K562 (cell line): ENCODE measurements at regions not wholly inside any gene's neighbourhood (a gene's known extent, or its start where the extent isn't known, plus 50 kb on each side); places are given as distances from the start of the nearest gene placed in this dataset.

Experiments
- ATAC-seq: fragments of 200-7000 bp; cut with Tn5 transposase; 3 replicates; pipeline ENCODE4 v1.9.1; 2020; ENCODE audit warnings: moderate library complexity
- BruUV-seq: library from RNA; stranded (reverse); fragments of 400-500 nt; replicated peaks from 2 replicates; lab custom pipeline; 2021; lab: Mats Ljungman, UMichigan
- CTCF ChIA-PET: fragments of 300-600 bp; formaldehyde crosslinking; extraction: SDS; loops from one replicate; lab custom pipeline; 2021; ENCODE audit warnings: low intra/inter-chr PET ratio; lab: Yijun Ruan, JAX
- POLR2A ChIA-PET: fragments of 300-600, 350-650 bp; sonication (Branson Sonifier 250); formaldehyde crosslinking; extraction: SDS; loops from one replicate; lab custom pipeline; 2021; ENCODE audit warnings: antibody characterized with exemption, inconsistent platforms; lab: Yijun Ruan, JAX
- DNase-seq, 4 experiments: peaks; one replicate each; pipeline versions ENCODE4 v3.0.0 to v3.0.0-alpha.2; 2011 to 2018; ENCODE audit warnings: low spot score in 3 of 4, mixed read lengths in 3 of 4; ENCODE audit errors: extremely low read depth in 1 of 4
- FAIRE-seq: peaks from 2 replicates; lab custom pipeline; 2011; peaks lifted over from hg19 to GRCh38; lab: Jason Lieb, UNC
- H2AFZ ChIP-seq: 2 replicates; pipeline ENCODE4 v1.6.0; 2011; ENCODE audit warnings: low read depth, low read length, control low read depth, inconsistent platforms
- H3K27ac ChIP-seq: fragments of 200-600 bp; 3 replicates; pipeline ENCODE4 v1.8.0; 2011; ENCODE audit warnings: low read depth, mild to moderate bottlenecking, control low read depth, inconsistent platforms, low read length, moderate library complexity, mixed read lengths; ENCODE audit errors: extremely low read depth
- H3K27me3 ChIP-seq, 2 experiments: fragments of 300-600 bp in 1 of 2; 2 replicates in 1 of 2; 3 replicates in 1 of 2; pipeline versions ENCODE4 v1.6.0 to v1.8.0; 2011; ENCODE audit warnings: inconsistent platforms in 2 of 2, low read length in 2 of 2, mild to moderate bottlenecking in 1 of 2, mixed read lengths in 1 of 2, moderate library complexity in 1 of 2; ENCODE audit not compliant: control insufficient read depth in 2 of 2, insufficient read depth in 2 of 2
- H3K36me3 ChIP-seq: fragments of 300-600 bp; 3 replicates; pipeline ENCODE4 v1.8.0; 2011; ENCODE audit warnings: mild to moderate bottlenecking, low read length, inconsistent platforms; ENCODE audit not compliant: control insufficient read depth, insufficient read depth
- H3K4me1 ChIP-seq, 2 experiments: fragments of 200-600 bp in 1 of 2; replicated peaks in 1 of 2; 2 replicates in 1 of 2; 3 replicates in 1 of 2; pipeline versions ENCODE4 v1.5.1 to v1.8.0; 2011; ENCODE audit warnings: inconsistent platforms in 2 of 2, low read length in 2 of 2, mild to moderate bottlenecking in 1 of 2, mixed read lengths in 1 of 2, moderate library complexity in 1 of 2; ENCODE audit not compliant: control insufficient read depth in 2 of 2, insufficient read depth in 2 of 2
- H3K4me2 ChIP-seq: 2 replicates; pipeline ENCODE4 v1.6.1; 2011; ENCODE audit warnings: low read length, control low read depth, inconsistent platforms, mixed read lengths; ENCODE audit not compliant: insufficient read depth
- H3K4me3 ChIP-seq: fragments of 200-600 bp; sonication (generic), shearing (Covaris generic); 2 replicates; pipeline ENCODE4 v1.5.1; 2016; ENCODE audit warnings: control low read depth, inconsistent platforms
- H3K79me2 ChIP-seq: fragments of 200-600 bp; 3 replicates; pipeline ENCODE4 v1.8.0; 2011; ENCODE audit warnings: low read length, inconsistent platforms; ENCODE audit not compliant: control insufficient read depth, insufficient read depth
- H3K9ac ChIP-seq, 2 experiments: 2 replicates each; pipeline versions ENCODE4 v1.6.0 to v1.6.1; 2011; ENCODE audit warnings: low read depth in 2 of 2, low read length in 2 of 2, control low read depth in 1 of 2, inconsistent platforms in 1 of 2, mild to moderate bottlenecking in 1 of 2, mixed read lengths in 1 of 2; ENCODE audit not compliant: insufficient read depth in 1 of 2
- H3K9me1 ChIP-seq: one replicate; pipeline ENCODE4 v1.6.0; 2011; ENCODE audit warnings: inconsistent platforms, mild to moderate bottlenecking, low read length, moderate library complexity; ENCODE audit not compliant: control insufficient read depth, insufficient read depth
- H3K9me3 ChIP-seq: replicated peaks from 2 replicates; pipeline ENCODE4 v1.5.1; 2011; ENCODE audit warnings: low read depth, low read length, inconsistent platforms; ENCODE audit not compliant: control insufficient read depth, insufficient read depth
- H4K20me1 ChIP-seq: replicated peaks from 2 replicates; pipeline ENCODE4 v1.6.1; 2011; ENCODE audit warnings: low read length, inconsistent platforms, mixed read lengths; ENCODE audit not compliant: control insufficient read depth, insufficient read depth
- CHD1 ChIP-seq: fragments of 200-600 bp; sonication (generic); IDR thresholded peaks from one replicate; pipeline ENCODE4 v1.6.1; 2012; ENCODE audit warnings: mild to moderate bottlenecking, moderate library complexity, low read length, inconsistent platforms
- HMGN3 ChIP-seq: IDR thresholded peaks from 2 replicates; pipeline ENCODE4 v1.6.1; 2011; ENCODE audit warnings: borderline replicate concordance, low read depth, mild to moderate bottlenecking, mixed read lengths, low read length; ENCODE audit not compliant: insufficient read length; ENCODE audit errors: extremely low read depth
- NFYB ChIP-seq: IDR thresholded peaks from 2 replicates; pipeline ENCODE4 v1.6.1; 2011; ENCODE audit warnings: mild to moderate bottlenecking, moderate library complexity; ENCODE audit not compliant: insufficient read length; ENCODE audit errors: extremely low read depth
- NR2C1 ChIP-seq, 2 experiments: fragments of 450-650 bp; IDR thresholded peaks; 2 replicates each; pipeline ENCODE4 v1.6.1; 2017; ENCODE audit warnings: mild to moderate bottlenecking in 2 of 2, antibody characterized with exemption in 1 of 2, inconsistent platforms in 1 of 2, missing compliant biosample characterization in 1 of 2, missing genetic modification characterization in 1 of 2
- RCOR1 ChIP-seq, 2 experiments: IDR thresholded peaks; 2 replicates each; pipeline ENCODE4 v1.6.1; 2012; ENCODE audit warnings: low read depth in 2 of 2, low read length in 2 of 2, borderline replicate concordance in 1 of 2, improper control_type of control experiment in 1 of 2
- U2AF2 ChIP-seq: fragments of 200-400 bp; formaldehyde crosslinking; optimal IDR thresholded peaks from 2 replicates; pipeline ENCODE3; 2017; ENCODE audit warnings: low read depth, mild to moderate bottlenecking, low read length
- ZC3H8 ChIP-seq: fragments of 450-650 bp; IDR thresholded peaks from 2 replicates; pipeline ENCODE4 v1.6.1; 2017
- ZFX ChIP-seq: sonication (generic); formaldehyde crosslinking; IDR thresholded peaks from 2 replicates; pipeline ENCODE4 v1.8.0; 2022; ENCODE audit warnings: mild to moderate bottlenecking, missing genetic modification reagents, moderate library complexity
- ZKSCAN1 ChIP-seq: fragments of 150-350 bp; IDR thresholded peaks from 2 replicates; pipeline ENCODE4 v1.6.1; 2016; ENCODE audit warnings: low read depth, low read length
- ZNF23 ChIP-seq: fragments of 250-450 bp; sonication (Bioruptor Pico); IDR thresholded peaks from 2 replicates; pipeline ENCODE4 v1.4.0; 2020; ENCODE audit warnings: mild to moderate bottlenecking
- ZNF3 ChIP-seq: fragments of 250-450 bp; sonication (Bioruptor Pico); IDR thresholded peaks from 2 replicates; pipeline ENCODE4 v1.5.0; 2021; ENCODE audit warnings: mild to moderate bottlenecking, moderate library complexity
- ZNF644 ChIP-seq: fragments of 200-800 bp; sonication (Bioruptor generic); IDR thresholded peaks from 2 replicates; pipeline ENCODE4 v1.6.1; 2016; ENCODE audit warnings: low read depth, missing genetic modification characterization, missing compliant biosample characterization
- WGBS: fragments of 100-300 bp; shearing (Covaris generic); methylation state at CpG from one replicate; pipeline ENCODE4 v1.1.6; 2016; ENCODE audit warnings: low coverage, mixed read lengths; ENCODE audit not compliant: insufficient coverage; ENCODE audit errors: missing lambda C conversion rate; 5-methylcytosine and 5-hydroxymethylcytosine counted together
- in situ Hi-C: fragments of 300-500 bp; cut with MboI; formaldehyde crosslinking; loops from 4 replicates; pipeline ENCODE4 v1.15.0; 2018; ENCODE audit warnings: inconsistent platforms, mixed read lengths
- intact Hi-C: fragments of 100-400 bp; cut with micrococcal nuclease; formaldehyde crosslinking; loops from 2 replicates; pipeline ENCODE4 v1.14.2; 2022
- TF ChIP-seq, protein P1 (sequence below), 2 experiments: fragments of 450-650 bp; formaldehyde crosslinking in 1 of 2; IDR thresholded peaks; 2 replicates each; pipeline versions ENCODE4 v1.4.0 to v1.6.1; 2014 to 2020; ENCODE audit warnings: mild to moderate bottlenecking in 2 of 2, borderline replicate concordance in 1 of 2, low read depth in 1 of 2
- TF ChIP-seq, protein P2 (sequence below): fragments of 250-450 bp; sonication (Bioruptor Pico); IDR thresholded peaks from 2 replicates; pipeline ENCODE4 v1.8.0; 2021; ENCODE audit warnings: moderate library complexity, mild to moderate bottlenecking, inconsistent platforms

DNA sequence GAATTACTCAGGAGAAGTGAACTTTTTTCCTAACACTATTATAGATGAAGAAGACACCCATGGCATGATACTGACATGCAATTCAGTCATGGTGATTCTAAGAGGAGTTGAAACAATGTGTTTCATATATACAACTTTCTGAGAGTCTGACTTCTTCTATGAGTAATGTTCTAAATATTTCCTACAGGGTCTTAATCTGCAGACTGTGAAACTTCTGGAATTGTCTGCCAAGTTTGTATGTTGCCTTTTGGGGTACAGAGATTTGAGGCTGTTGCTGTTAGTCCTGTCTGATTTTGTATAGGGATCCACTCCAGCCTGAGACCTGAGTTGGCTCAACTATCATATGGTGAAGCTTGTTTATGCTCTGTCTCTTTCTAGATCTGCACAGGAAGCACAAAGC lies 160.6 kb upstream of the GATB start (continued):
- TF ChIP-seq ZKSCAN1 (no peak), NR2C1 (IDR thresholded peaks at IDR 0.05) (no peak), NR2C1 (tag; IDR thresholded peaks at IDR 0.05) (no peak), CHD1 (no peak), HMGN3 (no peak)
- TF ChIP-seq, all 486 proteins: peak for 0

DNA sequence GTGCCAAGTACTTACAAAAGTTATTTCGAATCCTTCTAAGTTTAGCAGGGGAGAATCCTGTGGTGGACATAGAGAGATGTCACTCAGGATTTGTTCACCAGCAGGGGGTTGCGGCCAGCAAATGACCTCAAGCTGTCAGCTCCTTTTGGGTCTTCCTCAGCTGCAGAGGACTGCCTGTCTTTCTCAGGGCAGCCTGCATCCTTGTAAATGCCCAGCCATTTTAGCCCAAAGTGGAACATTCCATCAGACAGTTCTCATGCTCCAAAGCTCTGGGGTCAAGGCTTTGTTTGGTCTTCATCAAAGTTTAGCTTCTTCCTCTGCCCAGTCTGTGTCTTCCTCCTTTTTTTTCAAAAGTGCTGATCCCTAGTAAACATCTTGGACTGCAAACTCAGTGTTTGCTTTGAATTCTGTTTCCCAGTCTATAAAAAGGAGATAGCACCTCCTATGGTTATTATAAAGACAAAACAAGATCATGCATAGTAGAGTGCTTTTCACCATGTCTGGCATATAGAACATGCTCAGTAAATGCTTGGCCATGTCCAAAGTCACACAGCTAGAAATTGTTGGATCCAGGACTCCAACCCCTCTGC lies 156.4 kb upstream of the GATB start:
- intact Hi-C loops: no loop called here
- TF ChIP-seq ZNF3 (no peak), ZC3H8 (no peak), U2AF2 (no peak), RCOR1 (IDR thresholded peaks at IDR 0.05; ENCODE audit: borderline replicate concordance in 1 of 2, low read depth in 2 of 2, low read length in 2 of 2) (no peak), ZFX (CRISPR knock-in tag) (no peak), ZNF644 (no peak), ZNF23 (CRISPR knock-in tag) (no peak), NFYB (no peak)
- TF ChIP-seq, protein P1, sequence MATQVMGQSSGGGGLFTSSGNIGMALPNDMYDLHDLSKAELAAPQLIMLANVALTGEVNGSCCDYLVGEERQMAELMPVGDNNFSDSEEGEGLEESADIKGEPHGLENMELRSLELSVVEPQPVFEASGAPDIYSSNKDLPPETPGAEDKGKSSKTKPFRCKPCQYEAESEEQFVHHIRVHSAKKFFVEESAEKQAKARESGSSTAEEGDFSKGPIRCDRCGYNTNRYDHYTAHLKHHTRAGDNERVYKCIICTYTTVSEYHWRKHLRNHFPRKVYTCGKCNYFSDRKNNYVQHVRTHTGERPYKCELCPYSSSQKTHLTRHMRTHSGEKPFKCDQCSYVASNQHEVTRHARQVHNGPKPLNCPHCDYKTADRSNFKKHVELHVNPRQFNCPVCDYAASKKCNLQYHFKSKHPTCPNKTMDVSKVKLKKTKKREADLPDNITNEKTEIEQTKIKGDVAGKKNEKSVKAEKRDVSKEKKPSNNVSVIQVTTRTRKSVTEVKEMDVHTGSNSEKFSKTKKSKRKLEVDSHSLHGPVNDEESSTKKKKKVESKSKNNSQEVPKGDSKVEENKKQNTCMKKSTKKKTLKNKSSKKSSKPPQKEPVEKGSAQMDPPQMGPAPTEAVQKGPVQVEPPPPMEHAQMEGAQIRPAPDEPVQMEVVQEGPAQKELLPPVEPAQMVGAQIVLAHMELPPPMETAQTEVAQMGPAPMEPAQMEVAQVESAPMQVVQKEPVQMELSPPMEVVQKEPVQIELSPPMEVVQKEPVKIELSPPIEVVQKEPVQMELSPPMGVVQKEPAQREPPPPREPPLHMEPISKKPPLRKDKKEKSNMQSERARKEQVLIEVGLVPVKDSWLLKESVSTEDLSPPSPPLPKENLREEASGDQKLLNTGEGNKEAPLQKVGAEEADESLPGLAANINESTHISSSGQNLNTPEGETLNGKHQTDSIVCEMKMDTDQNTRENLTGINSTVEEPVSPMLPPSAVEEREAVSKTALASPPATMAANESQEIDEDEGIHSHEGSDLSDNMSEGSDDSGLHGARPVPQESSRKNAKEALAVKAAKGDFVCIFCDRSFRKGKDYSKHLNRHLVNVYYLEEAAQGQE (IDR thresholded peaks at IDR 0.05; ENCODE audit: borderline replicate concordance): no peak
- TF ChIP-seq, protein P1 (CRISPR knock-in tag; IDR thresholded peaks at IDR 0.05; ENCODE audit: low read depth): no peak
- TF ChIP-seq, protein P2, sequence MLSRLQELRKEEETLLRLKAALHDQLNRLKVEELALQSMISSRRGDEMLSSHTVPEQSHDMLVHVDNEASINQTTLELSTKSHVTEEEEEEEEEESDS (CRISPR knock-in tag): no peak

More for the DNA sequence above, 156.4 kb upstream of the GATB start:
- Histone ChIP-seq H2AFZ (no peak overlapping the region), H3K9ac (no peak overlapping the region), H4K20me1 (no peaks in the 10 kb centered on the region), H3K4me1 (no peaks in the 10 kb centered on the region), H3K27ac (no peak overlapping the region), H3K27me3 (peaks cover 0 to 4% of the 10 kb centered on the region in 2 experiments; a peak in 1 of 5 replicates), H3K79me2 (no peaks in the 10 kb centered on the region), H3K9me1 (no peaks in the 10 kb centered on the region), H3K4me2 (no peak overlapping the region), H3K9me3 (no peaks in the 10 kb centered on the region), H3K4me3 (no peak overlapping the region), H3K36me3 (no peaks in the 10 kb centered on the region)
- ChIA-PET CTCF (no interaction called here), POLR2A (no interaction called here)
- WGBS: 4% methylated on average over 2 of the region's 2 CpGs
- FAIRE-seq (no peak), DNase-seq (no peak), ATAC-seq (no peak)
- in situ Hi-C loops: no loop called here
- no TSS peak for BruUV-seq
